IMR-90 (cell line): ENCODE measurements at regions not wholly inside any gene's neighbourhood (a gene's known extent, or its start where the extent isn't known, plus 50 kb on each side); places are given as distances from the start of the nearest gene placed in this dataset.

Experiments
- ATAC-seq: fragments of 200-7000 bp; cut with Tn5 transposase; 2 replicates; pipeline ENCODE4 v1.9.1; 2020; ENCODE audit warnings: low read depth, mild to moderate bottlenecking, moderate library complexity
- BruUV-seq: library from RNA; stranded (reverse); fragments of 400-500 nt; replicated peaks from 2 replicates; lab custom pipeline; 2021; lab: Mats Ljungman, UMichigan
- CTCF ChIA-PET: fragments of 300-600 bp; formaldehyde crosslinking; extraction: SDS; loops from one replicate; lab custom pipeline; 2021; ENCODE audit warnings: antibody characterized with exemption; lab: Yijun Ruan, JAX
- POLR2A ChIA-PET: fragments of 300-600 bp; sonication (Branson Sonifier 250); formaldehyde crosslinking; loops from one replicate; lab custom pipeline; 2022; ENCODE audit warnings: antibody characterized with exemption; ENCODE audit not compliant: unreplicated experiment; lab: Charles Lee
- DNase-seq: peaks from one replicate; pipeline ENCODE4 v3.0.0; 2013
- H2AFZ ChIP-seq: replicated peaks from 2 replicates; pipeline ENCODE3; 2013; ENCODE audit warnings: low read length, mild to moderate bottlenecking; ENCODE audit not compliant: poor library complexity
- H2AK5ac ChIP-seq: 2 replicates; pipeline ENCODE4 v1.6.1; 2013; ENCODE audit warnings: low read depth, low read length, inconsistent platforms
- H2AK9ac ChIP-seq: replicated peaks from 2 replicates; pipeline ENCODE3; 2013; ENCODE audit warnings: mild to moderate bottlenecking, low read depth, low read length, moderate library complexity; ENCODE audit not compliant: poor library complexity
- H2BK120ac ChIP-seq: 2 replicates; pipeline ENCODE4 v1.6.1; 2013; ENCODE audit warnings: low read depth, low read length, inconsistent platforms
- H2BK15ac ChIP-seq: 3 replicates; pipeline ENCODE4 v1.6.1; 2013; ENCODE audit warnings: low read depth, low read length, inconsistent platforms
- H2BK20ac ChIP-seq: 2 replicates; pipeline ENCODE4 v1.6.1; 2013; ENCODE audit warnings: low read depth, mild to moderate bottlenecking, inconsistent platforms, low read length, moderate library complexity
- H2BK5ac ChIP-seq: 2 replicates; pipeline ENCODE4 v1.6.1; 2013; ENCODE audit warnings: mild to moderate bottlenecking, low read depth, low read length, inconsistent platforms; ENCODE audit not compliant: poor library complexity, severe bottlenecking
- H3K14ac ChIP-seq: replicated peaks from 2 replicates; pipeline ENCODE4 v1.6.1; 2013; ENCODE audit warnings: low read depth, low read length, inconsistent platforms
- H3K18ac ChIP-seq: 2 replicates; pipeline ENCODE4 v1.6.1; 2013; ENCODE audit warnings: low read depth, low read length, control low read depth
- H3K23ac ChIP-seq: 2 replicates; pipeline ENCODE4 v1.6.1; 2013; ENCODE audit warnings: low read depth, low read length, inconsistent platforms
- H3K27ac ChIP-seq: 2 replicates; pipeline ENCODE4 v1.5.1; 2013; ENCODE audit warnings: mild to moderate bottlenecking, control low read depth, low read length; ENCODE audit not compliant: insufficient read depth
- H3K27me3 ChIP-seq: 2 replicates; pipeline ENCODE4 v1.6.1; 2013; ENCODE audit warnings: low read length; ENCODE audit not compliant: control insufficient read depth, insufficient read depth
- H3K36me3 ChIP-seq: 2 replicates; pipeline ENCODE4 v1.6.1; 2013; ENCODE audit warnings: low read length, mixed read lengths; ENCODE audit not compliant: control insufficient read depth, insufficient read depth
- H3K4ac ChIP-seq: 2 replicates; pipeline ENCODE4 v1.6.1; 2013; ENCODE audit warnings: low read depth, low read length, inconsistent platforms
- H3K4me1 ChIP-seq: 2 replicates; pipeline ENCODE4 v1.6.1; 2013; ENCODE audit warnings: low read length, mixed read lengths; ENCODE audit not compliant: control insufficient read depth, insufficient read depth
- H3K4me2 ChIP-seq: 2 replicates; pipeline ENCODE4 v1.6.1; 2013; ENCODE audit warnings: low read depth, mild to moderate bottlenecking, control low read depth, low read length, moderate library complexity
- H3K4me3 ChIP-seq: 2 replicates; pipeline ENCODE4 v1.5.1; 2013; ENCODE audit warnings: low read depth, mild to moderate bottlenecking, control low read depth, low read length, moderate library complexity; ENCODE audit not compliant: insufficient read depth
- H3K56ac ChIP-seq: 2 replicates; pipeline ENCODE4 v1.6.1; 2013; ENCODE audit warnings: low read length, inconsistent platforms; ENCODE audit not compliant: insufficient read depth; ENCODE audit errors: extremely low read depth
- H3K79me1 ChIP-seq, 2 experiments: 2 replicates each; pipeline ENCODE4 v1.6.1; 2013; ENCODE audit warnings: low read length in 2 of 2, inconsistent platforms in 1 of 2, low read depth in 1 of 2
- H3K9ac ChIP-seq: 2 replicates; pipeline ENCODE4 v1.6.1; 2013; ENCODE audit warnings: low read depth, low read length, control low read depth
- H3K9me1 ChIP-seq: 2 replicates; pipeline ENCODE4 v1.6.1; 2013; ENCODE audit warnings: low read length, inconsistent platforms; ENCODE audit not compliant: insufficient read depth
- H3K9me3 ChIP-seq: 2 replicates; pipeline ENCODE4 v1.6.1; 2013; ENCODE audit warnings: low read length; ENCODE audit not compliant: control insufficient read depth, insufficient read depth
- H4K20me1 ChIP-seq: 2 replicates; pipeline ENCODE4 v1.6.1; 2013; ENCODE audit warnings: low read length, inconsistent platforms; ENCODE audit not compliant: insufficient read depth
- H4K5ac ChIP-seq: 2 replicates; pipeline ENCODE4 v1.6.1; 2013; ENCODE audit warnings: mild to moderate bottlenecking, low read depth, low read length, control low read depth
- H4K8ac ChIP-seq, 2 experiments: 2 replicates each; pipeline ENCODE4 v1.6.1; 2013; ENCODE audit warnings: low read depth in 2 of 2, low read length in 2 of 2, control low read depth in 1 of 2, inconsistent platforms in 1 of 2
- H4K91ac ChIP-seq: 2 replicates; pipeline ENCODE4 v1.6.1; 2013; ENCODE audit warnings: low read depth, low read length, inconsistent platforms; ENCODE audit not compliant: insufficient read depth
- BHLHE40 ChIP-seq: fragments of 150-350 bp; IDR thresholded peaks from 2 replicates; pipeline ENCODE4 v1.6.1; 2016; ENCODE audit warnings: mild to moderate bottlenecking, low read depth, low read length
- CEBPB ChIP-seq: IDR thresholded peaks from 2 replicates; pipeline ENCODE4 v1.6.1; 2012; ENCODE audit warnings: low read depth, low read length, improper control_type of control experiment
- CHD1 ChIP-seq: IDR thresholded peaks from 2 replicates; pipeline ENCODE4 v1.6.1; 2012; ENCODE audit warnings: low read depth, low read length, improper control_type of control experiment
- CTCF ChIP-seq: conservative IDR thresholded peaks from 2 replicates; pipeline ENCODE4 v1.5.1; 2012; ENCODE audit warnings: mild to moderate bottlenecking, low read depth, low read length, improper control_type of control experiment
- ELK1 ChIP-seq: fragments of 150-350 bp; IDR thresholded peaks from 2 replicates; pipeline ENCODE4 v1.6.1; 2016; ENCODE audit warnings: low read depth, mild to moderate bottlenecking, low read length, moderate library complexity, borderline replicate concordance
- FOS ChIP-seq: fragments of 150-350 bp; IDR thresholded peaks from 2 replicates; pipeline ENCODE4 v1.6.1; 2016; ENCODE audit warnings: low read depth, low read length
- MAFK ChIP-seq: IDR thresholded peaks from 2 replicates; pipeline ENCODE4 v1.6.1; 2012; ENCODE audit warnings: low read depth, low read length, improper control_type of control experiment
- MAZ ChIP-seq: IDR thresholded peaks from 2 replicates; pipeline ENCODE4 v1.6.1; 2012; ENCODE audit warnings: low read depth, mild to moderate bottlenecking, low read length, improper control_type of control experiment, moderate library complexity, borderline replicate concordance
- MXI1 ChIP-seq: IDR thresholded peaks from 2 replicates; pipeline ENCODE4 v1.6.1; 2012; ENCODE audit warnings: low read depth, mild to moderate bottlenecking, low read length, moderate library complexity, borderline replicate concordance
- NFE2L2 ChIP-seq: fragments of 150-350 bp; IDR thresholded peaks from 2 replicates; pipeline ENCODE4 v1.6.1; 2016; ENCODE audit warnings: low read depth, mild to moderate bottlenecking, low read length
- POLR2A ChIP-seq: IDR thresholded peaks from 2 replicates; pipeline ENCODE4 v1.6.1; 2012; ENCODE audit warnings: mild to moderate bottlenecking, low read depth, low read length
- RAD21 ChIP-seq: IDR thresholded peaks from 2 replicates; pipeline ENCODE4 v1.6.1; 2012; ENCODE audit warnings: low read length, improper control_type of control experiment
- RCOR1 ChIP-seq: IDR thresholded peaks from 2 replicates; pipeline ENCODE4 v1.6.1; 2012; ENCODE audit warnings: mild to moderate bottlenecking, low read length, improper control_type of control experiment; ENCODE audit not compliant: insufficient replicate concordance
- RFX5 ChIP-seq: IDR thresholded peaks from 2 replicates; pipeline ENCODE4 v1.8.0; 2012; ENCODE audit warnings: low read depth, mild to moderate bottlenecking, low read length, moderate library complexity
- SMC3 ChIP-seq: fragments of 150-350 bp; IDR thresholded peaks from 2 replicates; pipeline ENCODE4 v1.6.1; 2016; ENCODE audit warnings: low read depth, mild to moderate bottlenecking, antibody characterized with exemption, low read length, moderate library complexity
- USF2 ChIP-seq: fragments of 150-350 bp; IDR thresholded peaks from 2 replicates; pipeline ENCODE4 v1.6.1; 2017; ENCODE audit warnings: mild to moderate bottlenecking, antibody characterized with exemption, low read length, low read depth
- WGBS, 2 experiments: methylation state at CpG; one replicate each; pipeline versions ENCODE4 v1.1.5 to v1.1.7; 2013; ENCODE audit warnings: missing lambda C conversion rate in 2 of 2; ENCODE audit not compliant: insufficient read length in 1 of 2; ENCODE audit errors: extremely low coverage in 2 of 2; 5-methylcytosine and 5-hydroxymethylcytosine counted together
- dilution Hi-C: fragments of 300-500 bp; cut with HindIII; formaldehyde crosslinking; loops from one replicate; pipeline ENCODE4 v1.14.3; 2018; ENCODE audit warnings: low sequenced_read_pairs; ENCODE audit not compliant: unreplicated experiment
- in situ Hi-C: fragments of 300-500 bp; cut with MboI; formaldehyde crosslinking; loops from 3 replicates; pipeline ENCODE4 v1.14.3; 2019; ENCODE audit warnings: low sequenced_read_pairs, inconsistent platforms, mixed read lengths
- intact Hi-C: fragments of 100-400 bp; cut with micrococcal nuclease; formaldehyde crosslinking; loops from 2 replicates; pipeline ENCODE4 v1.10.0; 2022

- dilution Hi-C loops, result no loop called here
- Histone ChIP-seq H3K56ac (no peak overlapping the region), H3K36me3 (no peaks in the 10 kb centered on the region), H4K5ac (no peak overlapping the region), H3K9me1 (no peaks in the 10 kb centered on the region), H3K14ac (no peak overlapping the region), H4K91ac (no peak overlapping the region), H2AK5ac (no peak overlapping the region), H3K18ac (no peak overlapping the region), H2BK5ac (no peak overlapping the region), H2BK20ac (no peak overlapping the region), H4K20me1 (no peaks in the 10 kb centered on the region), H3K4ac (no peak overlapping the region), H4K8ac (no peak overlapping the region), H2AFZ (no peak overlapping the region), H3K27ac (no peak overlapping the region), H3K9me3 (peaks cover 23% of the 10 kb centered on the region), H3K4me3 (no peak overlapping the region), H2BK15ac (no peak overlapping the region), H3K79me1 (no peaks in the 10 kb centered on the region), H2AK9ac (no peak overlapping the region), H3K27me3 (no peaks in the 10 kb centered on the region), H3K9ac (no peak overlapping the region), H3K4me2 (no peak overlapping the region), H3K4me1 (no peaks in the 10 kb centered on the region), H2BK120ac (no peak overlapping the region), H3K23ac (no peak overlapping the region)
- no TSS peak for BruUV-seq
- intact Hi-C loops, result loop anchor here (2.0 kb wide), 1 partner anchor 73 kb away; no protein-coding TSS in a partner anchor
- ChIA-PET CTCF (no interaction called here), POLR2A (no interaction called here)
- TF ChIP-seq BHLHE40, result no peak
- no peak for TF ChIP-seq FOS
- no peak for TF ChIP-seq MAZ
- TF ChIP-seq USF2, result no peak
- no peak for TF ChIP-seq ELK1
- no peak for TF ChIP-seq CEBPB
- TF ChIP-seq POLR2A, result no peak
- TF ChIP-seq NFE2L2, result no peak
- no peak for TF ChIP-seq CTCF
- TF ChIP-seq CHD1, result no peak
- no peak for TF ChIP-seq MAFK
- no peak for TF ChIP-seq RCOR1
- no peak for TF ChIP-seq RFX5
- TF ChIP-seq RAD21, result no peak
- no peak for TF ChIP-seq MXI1
- no peak for TF ChIP-seq SMC3
- in situ Hi-C loops, result no loop called here
- WGBS, 2 experiments, result no CpG with 5 or more reads among the region's 5 CpGs
- DNase-seq (no peak), ATAC-seq (no peak)
Measured at GRCh38 chr5:5583832-5584231, 161.4 kb downstream of the ICE1 start.
